IPS-18c (cell line): ENCODE measurements at regions not wholly inside any gene's neighbourhood (a gene's known extent, or its start where the extent isn't known, plus 50 kb on each side); places are given as distances from the start of the nearest gene placed in this dataset.
"Not testable (repeated sequence)": the region's sequence is repeated elsewhere in the genome, so short reads cannot be mapped to it uniquely, and the experiment has no call there.

ENCODE experiments used
- H3K4me3 ChIP-seq: 2 replicates; pipeline ENCODE4 v1.7.0; 2013; ENCODE audit warnings: low read depth, mild to moderate bottlenecking, low read length, moderate library complexity; ENCODE audit not compliant: insufficient read depth
- H3K9me3 ChIP-seq: one replicate; pipeline ENCODE4 v1.6.1; 2013; ENCODE audit warnings: mild to moderate bottlenecking, low read length, moderate library complexity; ENCODE audit not compliant: control insufficient read depth, insufficient read depth

DNA sequence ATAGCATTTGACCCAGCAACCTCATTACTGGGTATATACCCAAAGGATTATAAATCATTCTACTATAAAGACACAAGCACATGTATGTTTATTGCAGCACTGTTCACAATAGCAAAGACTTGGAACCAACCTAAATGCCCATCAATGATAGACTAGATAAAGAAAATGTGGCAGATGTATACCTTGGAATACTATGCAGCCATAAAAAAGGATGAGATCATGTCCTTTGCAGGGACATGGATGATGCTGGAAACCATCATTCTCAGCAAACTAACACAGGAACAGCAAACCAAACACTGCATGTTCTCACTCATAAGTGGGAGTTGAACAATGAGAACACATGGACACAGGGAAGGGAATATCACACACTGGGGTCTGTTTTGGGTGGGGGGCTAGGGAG, 140.5 kb upstream of the SP8 start:
- H3K9me3 ChIP-seq: not testable (repeated sequence)

DNA sequence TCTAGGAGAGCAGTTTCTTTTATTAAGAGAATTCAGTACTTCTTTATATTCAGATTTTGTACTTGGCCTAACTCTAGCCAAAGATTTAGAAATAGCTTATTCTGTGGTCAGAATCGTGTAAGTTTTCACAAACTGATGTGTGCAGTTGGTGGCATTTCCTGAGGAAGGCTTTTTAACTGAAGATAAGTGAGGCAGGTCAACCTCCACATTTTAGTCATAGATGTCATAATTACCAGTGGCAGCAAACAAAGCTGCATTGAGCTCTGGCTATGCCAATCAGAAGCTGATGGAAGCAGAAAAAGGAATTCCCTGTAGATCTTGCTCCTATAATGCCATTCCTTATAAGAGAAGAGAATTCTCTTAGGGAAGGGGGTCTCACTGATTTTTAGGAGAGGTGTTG, 141.3 kb upstream of the SP8 start:
- Histone ChIP-seq H3K9me3 (no peaks in the 10 kb centered on the region), H3K4me3 (no peak overlapping the region)

More for the DNA sequence above, 140.5 kb upstream of the SP8 start:
- H3K4me3 ChIP-seq: not testable (repeated sequence)

DNA sequence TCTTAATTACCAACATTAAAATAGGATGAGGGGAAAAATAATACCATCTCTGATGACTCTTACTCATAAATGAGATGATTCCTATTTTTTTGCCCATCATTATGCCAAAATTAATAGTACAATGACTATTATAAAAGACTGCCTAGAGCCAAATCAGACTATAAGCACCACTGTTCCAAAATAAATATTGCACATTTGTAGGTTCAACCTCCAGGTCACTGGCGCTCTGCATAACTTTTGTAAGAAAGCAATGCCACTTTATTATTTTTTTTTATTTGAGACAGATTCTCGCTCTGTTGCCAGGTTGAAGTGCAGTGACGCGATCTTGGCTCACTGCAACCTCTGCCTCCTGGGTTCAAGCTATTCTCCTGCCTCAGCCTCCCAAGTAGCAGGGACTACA, 142.5 kb upstream of the SP8 start:
- no peaks in the 10 kb centered on the region for H3K9me3 ChIP-seq

DNA sequence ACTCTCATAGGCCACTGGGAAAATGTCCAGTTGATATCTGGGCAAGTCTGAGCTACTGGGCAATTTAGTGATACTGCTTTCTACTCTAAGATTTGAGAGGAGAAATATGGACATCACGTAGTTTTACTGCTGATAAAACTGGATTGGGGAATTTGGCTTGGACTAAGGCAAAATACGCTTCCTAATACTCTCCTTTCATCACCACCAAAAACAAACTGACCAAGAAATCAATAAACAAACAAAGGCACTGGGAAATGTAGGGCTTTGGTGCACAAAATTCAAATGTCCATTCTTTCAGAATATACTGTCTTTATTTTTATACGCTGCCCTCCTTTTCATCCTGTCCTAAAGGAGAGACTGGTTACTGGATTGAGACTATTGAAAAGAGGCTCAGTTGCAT, 145.1 kb upstream of the SP8 start:
- no peak overlapping the region for H3K4me3 ChIP-seq
- no peaks in the 10 kb centered on the region for H3K9me3 ChIP-seq

More for the DNA sequence above, 142.5 kb upstream of the SP8 start:
- H3K4me3 ChIP-seq: no peak overlapping the region

DNA sequence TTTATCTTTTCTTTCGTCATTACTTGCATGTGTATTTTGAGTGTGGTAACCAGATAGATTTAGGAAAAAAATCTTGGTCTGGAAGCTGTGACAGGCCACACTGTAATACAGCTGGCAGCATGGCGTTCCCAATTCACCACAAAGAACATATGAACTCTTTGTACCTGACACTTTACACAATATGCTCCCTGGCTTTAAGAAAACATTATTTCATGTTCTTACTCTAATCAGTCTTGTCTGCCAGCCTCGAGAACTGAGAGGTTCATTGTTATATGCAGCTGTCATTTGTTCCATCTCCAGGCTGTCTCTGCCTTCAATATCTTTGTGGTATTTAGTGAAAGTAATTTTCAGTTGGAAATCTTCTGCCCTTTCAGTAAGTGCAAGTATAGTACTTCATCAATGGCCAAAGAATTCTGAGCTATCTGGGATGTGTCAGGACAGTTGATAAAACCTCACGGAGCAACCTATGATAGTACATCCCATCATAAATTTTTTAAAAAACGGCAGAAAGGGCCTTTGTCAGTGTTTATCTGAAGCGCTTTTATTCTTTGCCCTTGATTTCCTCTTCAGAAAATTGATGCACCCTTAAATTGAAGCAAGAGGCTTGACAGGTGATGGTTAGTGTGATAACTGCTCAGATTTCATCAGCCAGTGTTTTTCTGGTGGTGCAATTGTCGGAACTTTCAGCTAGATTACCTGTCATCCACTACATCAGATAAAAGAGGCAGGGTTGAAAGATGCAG, 146.3 kb upstream of the SP8 start:
- no peaks in the 10 kb centered on the region for H3K9me3 ChIP-seq
- H3K4me3 ChIP-seq: no peak overlapping the region

DNA sequence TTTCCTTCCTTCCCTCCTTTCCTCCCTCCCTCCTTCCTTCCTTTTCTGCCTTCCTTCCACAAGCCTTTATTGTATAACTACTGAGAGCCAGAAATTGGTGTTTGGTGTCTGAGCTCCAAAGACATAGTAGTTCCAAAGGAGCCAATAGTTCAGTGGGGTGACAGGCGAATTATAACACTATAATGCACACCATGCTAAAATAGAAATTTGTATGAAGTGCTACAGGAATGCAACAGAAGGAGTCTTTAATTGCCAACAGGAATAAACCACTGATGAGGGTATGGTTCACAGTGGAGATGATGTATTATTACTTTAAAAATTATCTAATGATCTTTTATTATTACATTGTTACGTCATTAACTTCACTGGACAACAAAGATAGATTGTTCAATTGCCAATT, 158.8 kb upstream of the SP8 start:
- H3K9me3 ChIP-seq: no peaks in the 10 kb centered on the region
- no peak overlapping the region for H3K4me3 ChIP-seq

DNA sequence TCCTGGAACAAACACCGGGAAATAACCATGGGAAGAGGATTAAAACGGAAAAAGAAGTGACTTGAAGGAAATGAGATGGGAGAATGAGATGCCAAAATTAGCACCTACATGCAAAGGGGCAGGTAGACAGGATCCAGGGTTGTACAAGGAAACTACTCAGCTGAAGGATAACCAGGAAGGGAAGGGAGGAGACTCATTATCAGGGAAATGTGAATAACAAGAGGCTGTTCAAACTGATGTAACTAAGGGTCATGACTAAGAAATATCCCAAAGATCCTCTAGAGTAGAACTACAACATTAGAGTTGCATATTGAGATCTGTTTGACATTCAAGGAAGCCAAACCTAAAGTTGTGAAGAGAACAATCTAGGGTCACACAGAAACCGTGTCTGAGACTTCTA, 166.2 kb upstream of the SP8 start:
- H3K4me3 ChIP-seq: no peak overlapping the region

DNA sequence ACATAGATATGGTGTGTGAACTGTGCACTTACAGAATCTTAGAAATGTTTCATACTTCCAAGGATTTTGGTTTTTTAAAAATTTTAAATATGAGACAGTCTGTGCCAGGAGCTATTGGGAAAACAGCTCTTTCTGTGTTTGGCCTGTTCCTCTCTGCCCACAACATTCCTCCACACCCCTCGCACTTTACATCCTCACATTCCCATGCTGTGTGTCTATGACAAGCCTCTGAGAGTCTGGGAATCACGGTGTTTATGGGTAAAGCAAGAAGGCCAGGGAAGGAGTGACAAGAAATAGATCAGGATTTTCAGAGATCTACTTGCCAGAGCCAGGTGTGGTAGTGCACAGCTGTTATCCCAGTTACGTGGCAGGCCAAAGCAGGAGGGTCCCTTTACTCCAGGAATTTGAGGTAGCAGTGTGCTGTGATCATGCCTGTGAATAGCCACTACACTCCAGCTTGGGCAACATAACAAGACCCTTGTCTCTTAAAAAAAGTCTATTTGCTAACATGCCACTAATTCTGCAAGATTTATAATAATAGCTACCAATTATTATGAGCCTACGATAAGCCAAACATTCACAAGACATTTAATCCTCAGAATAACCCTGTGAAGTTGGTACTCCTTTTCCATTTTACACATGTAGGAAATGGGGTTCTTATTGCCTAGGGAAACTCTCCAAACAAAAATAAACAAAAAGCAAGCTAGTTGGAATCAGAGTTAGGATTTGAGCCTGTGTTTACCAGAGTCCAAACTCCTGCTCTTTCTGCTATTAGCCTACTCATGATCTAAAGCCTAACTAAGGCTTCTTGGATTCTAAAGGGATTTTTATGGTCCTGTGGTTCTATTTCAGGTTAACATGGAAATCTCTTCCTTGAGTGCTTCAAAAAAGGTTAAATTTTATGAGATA, 168.3 kb upstream of the SP8 start:
- Histone ChIP-seq H3K9me3 (no peaks in the 10 kb centered on the region), H3K4me3 (no peak overlapping the region)

More for the DNA sequence above, 166.2 kb upstream of the SP8 start:
- H3K9me3 ChIP-seq: no peaks in the 10 kb centered on the region

DNA sequence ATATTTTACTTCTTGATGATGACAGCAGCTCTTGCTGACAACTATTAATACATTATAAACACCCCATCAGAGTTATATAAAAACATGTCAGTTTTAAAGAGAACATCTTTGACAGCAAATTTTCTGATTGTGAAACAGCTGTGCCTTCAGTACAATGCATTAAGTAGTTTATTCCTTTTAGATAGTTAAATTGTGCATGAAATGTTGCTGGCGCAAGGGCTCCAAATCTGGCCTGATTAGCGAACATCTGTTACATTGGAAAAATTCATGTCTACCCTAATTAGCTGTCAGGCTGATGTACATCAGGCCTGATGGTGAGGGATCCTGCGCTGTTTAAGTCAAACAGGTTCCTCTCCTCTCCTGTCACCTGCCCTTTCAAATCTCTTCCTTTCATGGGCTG, 171.9 kb upstream of the SP8 start:
- no peak overlapping the region for H3K4me3 ChIP-seq

DNA sequence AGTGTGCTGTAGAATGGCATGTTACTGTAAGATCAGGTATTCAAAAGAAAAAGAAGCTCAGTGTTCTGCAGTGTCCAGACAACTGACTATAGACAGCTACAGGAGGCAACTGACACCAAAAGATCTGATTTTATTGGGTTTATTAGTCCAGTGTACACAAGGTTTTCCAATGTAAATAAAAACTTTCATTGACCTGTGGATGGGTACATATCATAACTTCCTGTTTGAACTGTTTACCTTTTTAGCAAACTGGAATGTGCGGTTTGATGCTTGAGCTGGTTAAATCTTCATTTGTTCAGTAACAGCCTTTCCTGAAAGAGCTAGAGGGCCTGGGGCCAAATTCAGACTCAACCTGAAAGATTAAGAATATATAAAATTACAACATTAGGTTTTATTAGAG, 172.6 kb upstream of the SP8 start:
- no peaks in the 10 kb centered on the region for H3K9me3 ChIP-seq
- H3K4me3 ChIP-seq: no peak overlapping the region

More for the DNA sequence above, 171.9 kb upstream of the SP8 start:
- no peaks in the 10 kb centered on the region for H3K9me3 ChIP-seq

DNA sequence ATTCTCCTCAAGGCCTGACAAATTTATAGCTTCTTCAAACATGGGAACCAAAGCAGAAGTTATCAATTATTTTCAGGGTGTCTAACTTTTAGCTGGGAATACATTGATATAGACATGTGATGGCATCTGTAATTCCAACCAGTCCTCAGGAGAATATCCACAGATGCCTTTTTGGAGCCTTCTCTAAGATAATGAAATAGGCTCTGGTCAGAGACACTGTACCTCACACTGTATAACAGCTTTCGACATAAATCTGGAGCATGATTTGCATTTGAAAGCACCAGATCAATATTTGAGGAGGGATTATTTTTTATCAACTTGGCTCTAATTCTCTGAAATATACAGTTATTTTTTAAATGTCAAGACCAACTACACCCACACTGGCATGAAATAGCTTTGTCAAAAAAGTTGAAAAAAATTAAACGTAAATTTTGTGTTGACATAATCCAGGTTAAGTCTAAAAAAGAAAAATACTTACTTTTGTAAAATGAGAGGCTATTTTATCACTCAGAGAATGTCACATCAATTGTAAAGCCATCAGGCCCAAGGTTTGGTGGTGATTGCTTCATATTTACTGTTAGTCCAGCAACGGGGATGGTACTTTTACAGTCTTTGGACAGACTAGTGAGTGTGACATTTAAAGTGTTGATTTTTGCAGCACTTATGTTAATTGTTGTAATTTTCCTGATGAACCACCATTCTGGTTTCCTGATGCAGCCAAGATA, 177.0 kb upstream of the SP8 start:
- H3K4me3 ChIP-seq: no peak overlapping the region
- no peaks in the 10 kb centered on the region for H3K9me3 ChIP-seq

DNA sequence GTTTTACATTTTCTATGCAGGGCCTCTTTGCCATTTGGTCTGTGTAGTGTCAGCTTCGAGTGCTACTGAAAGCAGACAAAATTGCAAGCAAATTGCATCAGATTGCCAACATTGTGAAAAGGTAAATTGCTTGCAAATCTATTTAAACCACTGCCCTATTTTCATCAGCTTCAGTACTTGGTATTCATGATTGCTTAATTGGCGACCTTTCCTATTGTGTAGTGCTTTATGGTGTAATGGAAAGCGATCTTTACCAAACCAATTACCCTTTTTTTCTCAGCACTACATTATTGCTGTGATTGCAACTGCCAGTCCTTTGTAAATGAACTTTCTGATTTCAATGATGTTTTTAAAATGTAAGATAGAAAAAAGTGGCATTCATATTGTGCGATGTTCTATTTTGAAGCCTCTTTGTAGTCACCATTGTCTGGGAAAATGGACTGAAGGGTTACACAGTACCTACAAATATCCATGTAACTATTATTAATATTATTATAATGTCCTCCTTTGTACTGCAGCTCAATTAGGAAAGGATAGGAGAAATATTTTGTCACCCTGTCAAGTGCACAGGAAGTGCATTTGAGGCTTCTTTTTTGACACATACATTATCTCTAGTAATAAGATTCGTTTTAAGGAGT, 177.7 kb upstream of the SP8 start:
- no peaks in the 10 kb centered on the region for H3K9me3 ChIP-seq
- H3K4me3 ChIP-seq: no peak overlapping the region

DNA sequence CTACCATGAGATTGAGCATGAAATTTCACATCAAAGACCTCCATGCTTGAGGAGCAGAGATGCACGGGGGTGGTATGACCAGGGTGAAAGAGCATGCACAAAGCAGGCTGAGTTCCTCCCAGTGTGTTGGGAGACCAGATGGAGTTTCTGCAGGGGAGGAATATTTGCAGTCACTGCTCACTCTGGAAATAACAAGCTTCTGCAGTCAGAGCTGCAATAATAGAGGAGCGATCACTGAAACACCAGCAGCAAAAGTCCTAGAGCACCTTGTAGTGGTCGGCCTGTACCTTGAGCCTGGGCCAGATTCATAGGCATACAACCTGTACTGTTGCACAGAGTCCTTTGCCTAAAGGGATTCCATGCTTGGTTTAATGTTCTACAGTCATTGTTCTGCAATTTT, 184.5 kb upstream of the SP8 start:
- Histone ChIP-seq H3K9me3 (no peaks in the 10 kb centered on the region), H3K4me3 (no peak overlapping the region)

DNA sequence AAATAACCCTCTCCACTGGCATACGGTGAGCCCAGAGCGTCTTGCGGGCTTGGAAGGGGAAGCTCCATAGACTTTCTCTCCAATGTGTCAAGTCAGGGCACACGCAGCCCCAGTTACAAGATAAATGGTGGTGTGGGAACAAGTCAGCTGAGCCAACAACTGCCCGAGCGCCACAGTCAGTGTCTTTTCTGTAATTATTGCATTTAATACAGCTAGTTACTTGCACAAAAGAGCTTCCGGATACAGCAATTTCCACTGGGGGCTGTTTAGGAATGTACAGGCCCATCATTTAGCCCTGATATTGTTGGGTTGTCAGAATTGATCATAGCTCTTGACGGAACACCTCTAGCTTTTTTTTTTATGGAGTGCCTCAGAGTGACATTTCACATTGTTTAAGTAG, 193.5 kb upstream of the SP8 start:
- no peak overlapping the region for H3K4me3 ChIP-seq
- no peaks in the 10 kb centered on the region for H3K9me3 ChIP-seq

DNA sequence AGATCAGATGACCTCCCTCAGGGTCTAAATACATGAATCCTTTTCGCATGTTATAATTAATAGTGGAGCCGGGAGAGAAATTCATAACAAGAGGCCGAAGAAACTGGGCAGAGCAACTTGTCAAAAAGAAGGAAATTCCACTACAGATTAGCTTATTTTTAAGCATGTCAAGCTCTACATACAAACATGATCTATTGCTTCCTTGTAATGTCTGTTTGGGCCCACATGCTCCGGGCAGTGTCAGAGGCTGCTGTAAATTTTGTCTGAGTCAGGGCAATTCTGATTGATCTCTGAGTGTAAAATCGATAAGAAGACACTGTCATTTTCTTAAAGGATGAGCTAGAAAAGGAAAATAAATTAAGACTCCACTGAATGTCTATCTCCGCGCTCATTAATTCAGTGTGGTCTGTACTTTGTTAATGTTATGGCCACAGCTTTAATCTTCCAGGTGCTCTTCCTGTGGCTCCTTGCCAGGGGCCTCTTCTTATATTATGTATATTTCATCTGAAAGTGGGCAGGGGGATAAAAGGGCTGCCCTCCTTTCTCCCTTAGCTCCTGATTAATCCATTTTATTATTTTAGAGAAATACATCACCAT, 194.1 kb upstream of the SP8 start:
- H3K9me3 ChIP-seq: no peaks in the 10 kb centered on the region
- no peak overlapping the region for H3K4me3 ChIP-seq

DNA sequence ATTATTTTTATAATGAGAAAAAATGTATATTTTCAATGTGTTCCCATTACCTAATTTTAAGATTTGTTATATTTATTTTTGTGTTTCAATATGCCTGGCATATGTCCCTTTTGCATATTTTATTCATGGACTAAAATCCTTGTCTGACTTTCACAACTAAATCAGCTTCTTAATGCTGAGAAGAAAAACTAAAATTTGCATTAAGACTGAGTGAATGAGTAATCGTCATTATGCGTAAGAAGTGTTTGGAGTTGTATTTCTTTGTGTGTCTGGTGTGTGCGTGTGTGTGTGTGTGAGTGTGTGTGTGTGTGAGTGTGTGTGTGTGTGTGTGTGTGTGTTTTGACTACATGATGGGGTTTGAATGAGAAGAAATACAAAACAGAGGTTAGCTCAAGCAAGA, 201.7 kb upstream of the SP8 start:
- Histone ChIP-seq H3K9me3 (no peaks in the 10 kb centered on the region), H3K4me3 (no peak overlapping the region)

DNA sequence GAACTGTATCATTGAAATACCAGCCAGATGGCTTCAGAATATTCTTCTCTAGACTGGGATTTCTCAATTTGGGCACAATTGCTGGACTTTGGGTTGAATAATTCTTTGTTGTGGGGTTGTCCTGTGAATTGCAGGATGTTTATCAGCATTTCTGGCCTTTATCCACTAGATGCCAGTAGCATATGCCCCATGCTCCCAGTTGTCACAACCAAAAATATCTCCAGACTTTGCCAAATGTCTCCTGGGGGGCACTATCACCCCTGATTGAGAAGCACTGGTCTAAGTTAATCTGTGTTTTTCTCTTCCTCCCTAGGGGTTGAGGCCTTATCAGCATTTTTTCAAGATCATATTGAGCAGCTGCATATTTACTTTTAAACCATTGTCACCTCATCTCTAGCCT, 204.9 kb upstream of the SP8 start:
- no peak overlapping the region for H3K4me3 ChIP-seq
- no peaks in the 10 kb centered on the region for H3K9me3 ChIP-seq
